HG03196 (cell line): ENCODE measurements at regions not wholly inside any gene's neighbourhood (a gene's known extent, or its start where the extent isn't known, plus 50 kb on each side); places are given as distances from the start of the nearest gene placed in this dataset.

Experiments
- ATAC-seq: cut with Tn5 transposase; IDR thresholded peaks from one replicate; pipeline ENCODE4 v1.9.1; 2021; ENCODE audit not compliant: unreplicated experiment

DNA sequence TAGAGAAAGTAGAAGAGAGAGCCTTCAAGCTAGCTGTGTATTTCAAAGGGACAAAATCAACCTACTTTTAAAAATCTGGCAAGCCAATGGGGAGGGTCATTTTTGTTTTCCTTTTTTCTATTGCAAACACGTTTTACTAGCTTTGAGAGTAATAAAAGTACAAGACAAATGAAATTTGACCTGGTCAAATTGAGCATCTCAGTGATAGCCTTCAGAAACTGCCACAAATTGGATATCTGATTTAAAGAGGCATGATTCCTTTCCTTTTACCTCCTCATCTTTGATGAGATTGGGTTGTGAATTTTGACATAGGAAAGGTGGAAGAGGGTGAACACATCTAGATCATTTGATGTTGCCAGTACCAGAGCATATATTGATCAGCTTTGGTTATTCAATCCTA lies 53.6 kb upstream of the RBMS3 start:
- no peak for ATAC-seq
